ENCODE measurements at regions not wholly inside any gene's neighbourhood (a gene's known extent, or its start where the extent isn't known, plus 50 kb on each side); places are given as distances from the start of the nearest gene placed in this dataset.

- TF ChIP-seq CTCF (IDR thresholded peaks at IDR 0.05; ENCODE audit: insufficient read depth, low read depth, low read length) (no peak), EZH2 (IDR thresholded peaks at IDR 0.05; ENCODE audit: insufficient read depth, low read length) (no peak)
Observed at GRCh38 chr12:42793166-42793565, 203.6 kb upstream of the PRICKLE1 start.
